Liver (tissue), 3 donors: ENCODE measurements at regions not wholly inside any gene's neighbourhood (a gene's known extent, or its start where the extent isn't known, plus 50 kb on each side); places are given as distances from the start of the nearest gene placed in this dataset.

ENCODE experiments used
- EGR1 ChIP-seq, 2 donors: IDR thresholded peaks; 2 replicates each; pipeline ENCODE4 v1.6.1; 2016 to 2018; ENCODE audit warnings: antibody characterized with exemption in 2 of 2, low read depth in 2 of 2
- GABPA ChIP-seq, 2 donors: IDR thresholded peaks in 1 of 2; conservative IDR thresholded peaks in 1 of 2; 2 replicates each; pipeline ENCODE4 v1.6.1; 2016; ENCODE audit warnings: antibody characterized with exemption in 2 of 2, mild to moderate bottlenecking in 1 of 2, moderate library complexity in 1 of 2
- TF ChIP-seq, protein P1 (sequence below): fragments of 150-350 bp; IDR thresholded peaks from 2 replicates; pipeline ENCODE4 v1.5.1; 2017; ENCODE audit warnings: improper control_type of control experiment, low read depth, low read length; ENCODE audit not compliant: missing input control
- donor health status: healthy.
- donor health status: healthy.

DNA sequence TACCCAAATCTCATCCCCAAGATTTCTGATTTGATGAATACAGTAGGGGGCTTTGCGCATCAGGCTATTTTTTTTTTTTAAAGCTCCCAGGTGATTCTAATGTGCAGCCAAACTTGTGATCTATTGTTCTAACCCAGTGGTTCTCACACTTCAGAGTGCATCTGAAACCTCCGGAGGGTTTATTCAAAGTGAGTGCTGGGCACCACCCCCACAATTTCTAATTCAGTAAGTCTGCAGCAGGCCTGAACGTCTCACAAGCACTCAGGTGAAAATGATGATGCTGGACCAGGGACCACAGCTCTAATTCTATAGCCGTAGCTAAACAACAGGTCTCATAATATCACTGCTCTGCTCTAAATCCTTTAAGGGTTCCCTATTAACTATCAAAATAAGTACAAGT is 211.4 kb downstream of the FMR1NB start:
- TF ChIP-seq, protein P1, sequence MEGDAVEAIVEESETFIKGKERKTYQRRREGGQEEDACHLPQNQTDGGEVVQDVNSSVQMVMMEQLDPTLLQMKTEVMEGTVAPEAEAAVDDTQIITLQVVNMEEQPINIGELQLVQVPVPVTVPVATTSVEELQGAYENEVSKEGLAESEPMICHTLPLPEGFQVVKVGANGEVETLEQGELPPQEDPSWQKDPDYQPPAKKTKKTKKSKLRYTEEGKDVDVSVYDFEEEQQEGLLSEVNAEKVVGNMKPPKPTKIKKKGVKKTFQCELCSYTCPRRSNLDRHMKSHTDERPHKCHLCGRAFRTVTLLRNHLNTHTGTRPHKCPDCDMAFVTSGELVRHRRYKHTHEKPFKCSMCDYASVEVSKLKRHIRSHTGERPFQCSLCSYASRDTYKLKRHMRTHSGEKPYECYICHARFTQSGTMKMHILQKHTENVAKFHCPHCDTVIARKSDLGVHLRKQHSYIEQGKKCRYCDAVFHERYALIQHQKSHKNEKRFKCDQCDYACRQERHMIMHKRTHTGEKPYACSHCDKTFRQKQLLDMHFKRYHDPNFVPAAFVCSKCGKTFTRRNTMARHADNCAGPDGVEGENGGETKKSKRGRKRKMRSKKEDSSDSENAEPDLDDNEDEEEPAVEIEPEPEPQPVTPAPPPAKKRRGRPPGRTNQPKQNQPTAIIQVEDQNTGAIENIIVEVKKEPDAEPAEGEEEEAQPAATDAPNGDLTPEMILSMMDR = no peak
- TF ChIP-seq GABPA (IDR thresholded peaks at IDR 0.05 in 1 of 2, conservative IDR thresholded peaks at IDR 0.05 in 1 of 2) (no peak), EGR1 (IDR thresholded peaks at IDR 0.05; ENCODE audit: low read depth in 2 of 2) (no peak)
